Activated CD4-positive, alpha-beta T cell treated with anti-CD3 and anti-CD28 coated beads, Interleukin-2, amount 50 U/mL, for 48 hours (primary cell): ENCODE measurements at regions not wholly inside any gene's neighbourhood (a gene's known extent, or its start where the extent isn't known, plus 50 kb on each side); places are given as distances from the start of the nearest gene placed in this dataset.
"Not testable (repeated sequence)": the region's sequence is repeated elsewhere in the genome, so short reads cannot be mapped to it uniquely, and the experiment has no call there.

Experiments used
- DNase-seq, 2 experiments: peaks; one replicate each; pipeline ENCODE4 v3.0.0-alpha.2; 2020

- no peak for DNase-seq
These were observed 363.2 kb downstream of the OMA1 start for GRCh38 chr1:58183286-58183685.

- DNase-seq, result no peak
These were observed 366.0 kb downstream of the OMA1 start for GRCh38 chr1:58180537-58180936.

DNA sequence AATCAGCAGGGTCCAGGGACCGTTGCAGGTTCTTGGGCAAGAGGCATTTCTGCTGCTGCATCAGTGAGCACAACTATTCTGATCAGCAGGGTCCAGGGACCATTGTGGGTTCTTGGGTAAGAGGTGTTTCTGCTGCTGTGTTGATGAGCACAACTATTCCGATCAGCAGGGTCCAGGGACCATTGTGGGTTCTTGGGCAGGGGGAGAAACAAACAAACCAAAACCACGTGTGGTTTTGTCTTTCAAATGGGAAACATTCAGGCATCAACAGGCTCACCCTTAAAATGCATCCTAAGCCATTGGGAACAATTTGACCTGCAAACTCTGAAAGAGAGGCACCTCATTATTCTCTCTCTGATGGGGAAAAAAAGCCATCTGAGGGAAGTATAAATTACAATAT lies 377.4 kb downstream of the OMA1 start:
- DNase-seq, result not testable (repeated sequence)

- not testable (repeated sequence) for DNase-seq
These were observed 379.4 kb downstream of the OMA1 start for GRCh38 chr1:58167131-58167530.

DNA sequence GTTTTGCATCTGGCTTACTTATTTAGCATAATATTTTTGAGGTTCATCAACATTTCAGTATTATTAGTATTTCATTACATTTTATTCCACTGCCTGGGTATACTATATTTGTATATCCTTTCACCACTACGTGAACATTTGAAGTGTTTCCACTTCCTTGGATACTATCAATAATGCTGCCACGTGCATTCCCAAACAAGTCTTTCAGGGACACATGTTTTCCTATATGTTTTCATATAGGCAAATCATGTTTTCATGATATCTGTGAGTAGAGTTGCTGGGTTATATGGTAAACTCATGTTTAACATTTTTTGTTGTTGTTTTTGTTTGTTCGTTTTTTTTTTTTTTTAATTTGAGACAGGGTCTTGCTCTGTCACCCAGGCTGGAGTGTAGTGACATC lies 380.1 kb downstream of the OMA1 start:
- DNase-seq, result no peak

GRCh38 chr1:58165073-58165472 lies 381.5 kb downstream of the OMA1 start:
- DNase-seq, result no peak

- peak in 1 of 2 experiments; percentile 7 for DNase-seq
These were observed 383.5 kb downstream of the OMA1 start for GRCh38 chr1:58162952-58163550.

- no peak for DNase-seq
These were observed 387.1 kb downstream of the OMA1 start for GRCh38 chr1:58159434-58159830.

- no peak for DNase-seq
These were observed 387.8 kb downstream of the OMA1 start for GRCh38 chr1:58158506-58159433.

DNA sequence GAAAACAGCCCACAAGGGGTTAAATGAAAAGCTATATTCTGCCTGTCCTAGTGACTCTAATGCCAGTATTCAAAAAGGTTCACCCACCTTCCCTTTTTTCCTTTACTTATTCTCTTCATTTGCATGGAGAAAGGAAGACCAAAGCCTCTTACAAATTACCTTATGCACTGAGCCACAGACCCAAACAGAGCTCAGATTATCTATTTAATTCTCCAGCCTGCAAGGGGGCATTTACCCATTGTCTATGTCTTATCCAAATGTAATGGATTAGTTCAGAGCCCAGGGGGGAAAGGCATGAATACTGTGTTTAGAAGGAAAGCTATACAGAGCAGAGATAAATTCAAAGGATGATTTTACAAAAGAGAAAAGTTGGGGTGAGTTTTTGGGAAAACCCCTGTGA lies 388.5 kb downstream of the OMA1 start:
- no peak for DNase-seq

DNA sequence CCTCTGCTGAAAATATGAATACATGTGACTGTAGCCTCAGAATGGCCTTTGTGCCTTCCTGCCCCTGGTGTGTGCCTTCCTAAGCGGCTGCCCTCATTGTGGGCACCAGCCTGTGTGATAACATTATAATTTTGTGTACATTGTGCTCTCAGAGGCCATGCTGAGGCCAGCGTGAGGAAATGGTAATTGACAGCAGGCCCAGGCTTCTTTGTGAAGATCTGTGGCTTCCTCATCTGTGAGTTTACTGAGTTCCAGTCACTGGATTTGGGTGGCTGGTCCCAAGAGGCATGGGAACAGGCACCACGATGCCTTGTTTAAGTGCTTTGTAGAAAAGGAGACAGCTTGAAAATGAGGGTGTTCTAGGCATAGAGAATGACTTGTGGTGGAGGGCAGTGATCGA lies 389.3 kb downstream of the OMA1 start:
- DNase-seq, result no peak

DNA sequence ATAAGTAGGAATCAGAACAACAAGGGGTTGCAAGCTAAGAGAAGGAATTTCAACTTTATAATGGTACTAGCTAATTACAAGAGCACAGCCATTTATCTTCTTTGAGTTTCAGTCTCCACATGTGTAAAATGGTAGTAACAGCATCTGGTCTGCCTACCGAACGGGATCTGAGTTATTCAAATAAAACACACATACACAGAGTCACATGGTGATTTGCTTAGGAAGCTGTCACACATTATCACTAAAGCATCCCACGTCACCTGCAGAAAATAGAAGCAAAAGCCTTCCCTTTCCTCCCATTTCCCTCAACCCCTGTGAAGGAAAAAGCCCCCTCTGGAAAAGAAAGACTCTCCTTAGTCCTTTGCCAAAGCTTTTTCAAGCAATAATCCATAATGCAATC lies 389.7 kb downstream of the OMA1 start:
- no peak for DNase-seq

- no peak for DNase-seq
These were observed 390.4 kb downstream of the OMA1 start for GRCh38 chr1:58156124-58156468.

- no peak for DNase-seq
These were observed 391.0 kb downstream of the OMA1 start for GRCh38 chr1:58155418-58156123.

DNA sequence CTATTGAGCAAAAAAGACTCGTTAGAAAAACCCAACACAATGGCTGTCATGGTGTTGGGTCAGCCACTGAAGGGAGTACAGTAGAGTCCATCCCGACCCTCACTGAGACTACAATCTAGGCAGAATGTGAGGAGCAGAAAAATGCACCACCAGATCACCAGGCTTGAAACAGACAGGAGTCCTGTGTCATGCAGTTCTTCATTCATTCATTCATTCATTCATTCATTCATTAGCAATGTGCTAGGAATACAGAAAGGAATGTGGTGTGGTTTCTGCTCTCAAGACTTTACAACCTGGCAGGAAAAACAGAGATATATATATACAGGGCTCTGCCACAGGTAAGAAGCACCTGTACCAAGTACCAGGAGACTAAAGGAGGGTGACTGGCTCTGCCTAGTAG lies 392.3 kb downstream of the OMA1 start:
- DNase-seq, result no peak

DNA sequence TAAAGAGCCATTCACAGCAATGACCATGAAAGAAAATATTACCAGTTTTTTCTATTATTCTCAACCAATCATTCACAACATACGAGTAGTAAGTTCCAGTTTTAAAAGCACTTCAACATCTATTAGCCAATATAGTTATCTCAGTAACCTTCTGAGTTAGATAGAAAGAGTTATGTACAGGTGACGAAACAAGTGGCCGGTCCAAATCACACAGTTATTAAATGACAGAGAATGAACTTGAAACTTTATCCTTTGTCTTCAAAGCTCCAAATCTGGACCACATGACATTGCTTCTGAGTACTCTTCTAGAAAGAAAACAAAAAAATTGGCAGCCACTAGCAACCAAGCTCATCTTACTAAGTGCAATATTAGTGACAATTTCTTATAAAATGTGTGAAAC lies 393.8 kb downstream of the OMA1 start:
- no peak for DNase-seq

GRCh38 chr1:58149271-58149812 lies 397.2 kb downstream of the OMA1 start:
- no peak for DNase-seq

DNA sequence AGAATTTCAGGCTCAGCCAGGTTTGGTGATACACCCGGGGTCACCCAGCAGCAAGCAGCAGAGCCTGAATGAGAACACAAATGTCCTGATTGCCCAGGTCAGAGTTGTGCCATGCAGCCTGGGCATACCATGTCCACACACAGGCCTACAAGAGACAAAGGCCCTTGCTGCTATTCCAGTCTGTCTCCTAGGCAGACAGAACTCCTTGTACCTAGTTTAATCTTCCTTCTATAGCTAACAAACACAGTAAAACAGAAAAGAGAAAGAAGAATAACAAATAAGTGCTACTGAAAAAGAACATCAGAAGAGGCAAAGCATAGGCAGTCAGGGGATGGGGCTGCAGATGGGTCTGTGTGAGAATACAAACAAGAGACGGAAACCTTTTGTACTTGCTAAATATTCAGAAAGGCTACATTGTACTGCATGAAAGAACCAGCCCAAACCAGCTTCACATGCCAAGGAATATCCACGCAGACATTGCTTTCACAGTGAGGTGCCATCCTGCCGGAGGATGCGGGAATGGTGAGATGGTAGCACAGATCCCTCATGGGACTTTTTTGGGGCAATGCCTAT lies 401.7 kb downstream of the OMA1 start:
- DNase-seq, result no peak

- no peak for DNase-seq
These were observed 402.4 kb downstream of the OMA1 start for GRCh38 chr1:58143972-58144697.

- DNase-seq, result no peak
These were observed 410.1 kb downstream of the OMA1 start for GRCh38 chr1:58136387-58136786.

DNA sequence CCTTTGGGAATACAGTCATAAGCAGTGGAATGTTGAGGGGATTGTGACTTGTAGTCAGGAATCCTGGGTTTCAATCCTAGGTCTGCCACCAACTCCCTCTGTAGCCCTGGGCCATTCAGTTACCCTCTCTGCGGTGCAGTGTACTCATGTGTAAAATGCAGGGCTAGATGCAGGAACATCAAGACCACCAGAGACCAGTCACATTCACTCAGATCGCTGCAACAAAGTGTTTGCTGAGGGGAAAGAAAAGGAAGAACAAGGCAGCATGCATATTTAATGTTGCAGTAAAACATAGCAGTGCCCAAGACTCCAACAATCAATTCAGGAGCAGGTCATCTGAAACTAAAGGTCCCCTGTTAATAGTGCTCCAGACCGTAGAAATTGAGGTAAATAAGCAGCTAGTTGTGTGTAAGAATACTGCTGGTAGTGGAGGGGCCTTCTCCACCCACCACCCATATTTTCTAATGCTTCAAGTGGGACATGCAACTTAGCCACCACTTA lies 410.7 kb downstream of the OMA1 start:
- no peak for DNase-seq

DNA sequence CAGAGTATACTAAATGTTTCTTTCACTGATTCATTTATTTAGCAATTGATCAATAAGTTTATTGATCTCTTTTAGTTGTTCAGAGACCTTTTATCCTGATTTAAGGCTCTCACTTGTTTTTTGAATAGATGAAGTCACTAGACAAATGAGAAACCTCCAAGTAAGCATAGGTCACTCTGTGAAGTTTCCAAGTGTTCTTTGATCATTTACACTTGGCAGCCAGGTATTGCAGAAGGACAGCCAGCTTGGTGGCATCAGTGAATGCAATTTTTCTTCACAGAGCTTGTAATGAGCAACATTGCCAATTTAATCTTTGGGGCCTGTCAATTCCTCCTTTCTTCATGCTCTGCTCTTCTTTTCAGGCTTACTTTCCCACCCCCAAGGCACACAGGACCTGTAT lies 413.0 kb downstream of the OMA1 start:
- DNase-seq, result no peak
